ENCODE measurements at regions not wholly inside any gene's neighbourhood (a gene's known extent, or its start where the extent isn't known, plus 50 kb on each side); places are given as distances from the start of the nearest gene placed in this dataset.

DNA sequence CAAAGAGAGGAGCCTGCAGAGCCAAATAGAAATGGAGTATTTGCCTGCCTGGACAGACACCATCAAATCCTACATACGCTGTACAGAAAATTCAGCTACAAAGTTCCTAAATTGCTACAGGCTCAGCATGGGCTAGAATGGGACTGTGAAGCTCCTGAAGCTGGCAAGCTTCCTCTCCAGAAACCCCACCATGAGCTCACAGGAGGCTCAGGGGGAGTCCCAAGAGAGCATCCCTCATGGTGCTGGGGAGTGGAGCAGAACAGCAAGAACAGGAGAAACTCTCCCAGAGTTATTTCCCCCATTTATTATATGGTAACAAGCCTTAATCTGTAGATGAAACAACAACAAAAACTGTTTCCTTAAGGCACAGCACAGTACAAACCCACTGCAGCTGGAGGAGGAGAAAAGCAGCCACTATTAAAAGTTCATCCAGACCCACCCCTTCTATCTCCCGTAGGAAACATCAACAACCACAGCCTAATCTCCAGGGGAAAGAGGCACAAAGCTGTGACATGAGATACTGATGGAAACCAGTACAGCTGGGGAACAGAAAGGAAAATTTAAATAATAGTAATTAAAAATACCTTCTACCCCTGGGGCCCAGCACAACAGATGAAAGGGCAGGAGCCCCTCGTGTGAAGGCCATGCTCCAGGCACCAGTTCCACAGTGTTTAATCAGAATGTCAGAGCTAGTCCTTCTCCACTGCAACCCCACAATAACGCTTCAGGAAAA, 548.5 kb downstream of the MTRR start:
- TF ChIP-seq, protein P1, sequence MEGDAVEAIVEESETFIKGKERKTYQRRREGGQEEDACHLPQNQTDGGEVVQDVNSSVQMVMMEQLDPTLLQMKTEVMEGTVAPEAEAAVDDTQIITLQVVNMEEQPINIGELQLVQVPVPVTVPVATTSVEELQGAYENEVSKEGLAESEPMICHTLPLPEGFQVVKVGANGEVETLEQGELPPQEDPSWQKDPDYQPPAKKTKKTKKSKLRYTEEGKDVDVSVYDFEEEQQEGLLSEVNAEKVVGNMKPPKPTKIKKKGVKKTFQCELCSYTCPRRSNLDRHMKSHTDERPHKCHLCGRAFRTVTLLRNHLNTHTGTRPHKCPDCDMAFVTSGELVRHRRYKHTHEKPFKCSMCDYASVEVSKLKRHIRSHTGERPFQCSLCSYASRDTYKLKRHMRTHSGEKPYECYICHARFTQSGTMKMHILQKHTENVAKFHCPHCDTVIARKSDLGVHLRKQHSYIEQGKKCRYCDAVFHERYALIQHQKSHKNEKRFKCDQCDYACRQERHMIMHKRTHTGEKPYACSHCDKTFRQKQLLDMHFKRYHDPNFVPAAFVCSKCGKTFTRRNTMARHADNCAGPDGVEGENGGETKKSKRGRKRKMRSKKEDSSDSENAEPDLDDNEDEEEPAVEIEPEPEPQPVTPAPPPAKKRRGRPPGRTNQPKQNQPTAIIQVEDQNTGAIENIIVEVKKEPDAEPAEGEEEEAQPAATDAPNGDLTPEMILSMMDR (IDR thresholded peaks at IDR 0.05 in 2 of 3, conservative IDR thresholded peaks at IDR 0.05 in 1 of 3; ENCODE audit: borderline replicate concordance in 1 of 3, insufficient read depth in 1 of 3, low read depth in 2 of 3, low read length in 2 of 3): no peak
- TF ChIP-seq, protein P2, sequence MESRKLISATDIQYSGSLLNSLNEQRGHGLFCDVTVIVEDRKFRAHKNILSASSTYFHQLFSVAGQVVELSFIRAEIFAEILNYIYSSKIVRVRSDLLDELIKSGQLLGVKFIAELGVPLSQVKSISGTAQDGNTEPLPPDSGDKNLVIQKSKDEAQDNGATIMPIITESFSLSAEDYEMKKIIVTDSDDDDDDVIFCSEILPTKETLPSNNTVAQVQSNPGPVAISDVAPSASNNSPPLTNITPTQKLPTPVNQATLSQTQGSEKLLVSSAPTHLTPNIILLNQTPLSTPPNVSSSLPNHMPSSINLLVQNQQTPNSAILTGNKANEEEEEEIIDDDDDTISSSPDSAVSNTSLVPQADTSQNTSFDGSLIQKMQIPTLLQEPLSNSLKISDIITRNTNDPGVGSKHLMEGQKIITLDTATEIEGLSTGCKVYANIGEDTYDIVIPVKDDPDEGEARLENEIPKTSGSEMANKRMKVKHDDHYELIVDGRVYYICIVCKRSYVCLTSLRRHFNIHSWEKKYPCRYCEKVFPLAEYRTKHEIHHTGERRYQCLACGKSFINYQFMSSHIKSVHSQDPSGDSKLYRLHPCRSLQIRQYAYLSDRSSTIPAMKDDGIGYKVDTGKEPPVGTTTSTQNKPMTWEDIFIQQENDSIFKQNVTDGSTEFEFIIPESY (IDR thresholded peaks at IDR 0.05; ENCODE audit: extremely low read depth, insufficient replicate concordance, low read length): no peak
- TF ChIP-seq TCF7L2 (IDR thresholded peaks at IDR 0.05; ENCODE audit: borderline replicate concordance, extremely low read depth, insufficient read depth, insufficient read length) (no peak), EZH2phosphoT487 (IDR thresholded peaks at IDR 0.05; ENCODE audit: borderline replicate concordance) (no peak), EGR1 (IDR thresholded peaks at IDR 0.05; ENCODE audit: low read depth) (no peak), POLR2A (IDR thresholded peaks at IDR 0.05; ENCODE audit: borderline replicate concordance, extremely low read depth, insufficient read depth, insufficient read length) (no peak), ZNF274 (IDR thresholded peaks at IDR 0.05; ENCODE audit: low read depth, low read length) (no peak)
